ENCODE measurements at regions not wholly inside any gene's neighbourhood (a gene's known extent, or its start where the extent isn't known, plus 50 kb on each side); places are given as distances from the start of the nearest gene placed in this dataset.

DNA sequence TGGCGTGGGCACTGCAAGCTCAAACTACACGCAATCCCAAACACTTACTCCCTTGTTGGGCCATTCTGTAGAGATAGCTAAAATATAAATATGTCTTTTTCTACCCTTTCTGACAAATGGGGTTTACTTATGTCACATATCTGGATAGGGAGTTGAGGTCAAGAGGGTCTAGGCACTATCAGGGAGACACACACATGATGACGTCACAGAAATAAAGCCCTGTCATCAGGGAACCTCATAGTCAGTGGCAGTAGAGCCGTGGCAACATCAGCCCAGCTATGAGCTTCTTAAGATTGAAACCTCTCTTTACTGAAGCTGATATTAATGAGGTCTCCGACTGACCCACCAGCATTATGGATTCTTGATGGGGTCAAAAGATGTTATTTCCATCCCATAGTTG, 234.6 kb upstream of the CDH7 start:
- TF ChIP-seq, protein P1, sequence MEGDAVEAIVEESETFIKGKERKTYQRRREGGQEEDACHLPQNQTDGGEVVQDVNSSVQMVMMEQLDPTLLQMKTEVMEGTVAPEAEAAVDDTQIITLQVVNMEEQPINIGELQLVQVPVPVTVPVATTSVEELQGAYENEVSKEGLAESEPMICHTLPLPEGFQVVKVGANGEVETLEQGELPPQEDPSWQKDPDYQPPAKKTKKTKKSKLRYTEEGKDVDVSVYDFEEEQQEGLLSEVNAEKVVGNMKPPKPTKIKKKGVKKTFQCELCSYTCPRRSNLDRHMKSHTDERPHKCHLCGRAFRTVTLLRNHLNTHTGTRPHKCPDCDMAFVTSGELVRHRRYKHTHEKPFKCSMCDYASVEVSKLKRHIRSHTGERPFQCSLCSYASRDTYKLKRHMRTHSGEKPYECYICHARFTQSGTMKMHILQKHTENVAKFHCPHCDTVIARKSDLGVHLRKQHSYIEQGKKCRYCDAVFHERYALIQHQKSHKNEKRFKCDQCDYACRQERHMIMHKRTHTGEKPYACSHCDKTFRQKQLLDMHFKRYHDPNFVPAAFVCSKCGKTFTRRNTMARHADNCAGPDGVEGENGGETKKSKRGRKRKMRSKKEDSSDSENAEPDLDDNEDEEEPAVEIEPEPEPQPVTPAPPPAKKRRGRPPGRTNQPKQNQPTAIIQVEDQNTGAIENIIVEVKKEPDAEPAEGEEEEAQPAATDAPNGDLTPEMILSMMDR (IDR thresholded peaks at IDR 0.05; ENCODE audit: insufficient read depth, low read length, poor library complexity, severe bottlenecking): no peak
- no peak for TF ChIP-seq EZH2phosphoT487 (conservative IDR thresholded peaks at IDR 0.05; ENCODE audit: low read length)

Measured in SU-DHL-6 (cell line).